ENCODE measurements at regions not wholly inside any gene's neighbourhood (a gene's known extent, or its start where the extent isn't known, plus 50 kb on each side); places are given as distances from the start of the nearest gene placed in this dataset.
"Not testable (repeated sequence)": the region's sequence is repeated elsewhere in the genome, so short reads cannot be mapped to it uniquely, and the experiment has no call there.

DNA sequence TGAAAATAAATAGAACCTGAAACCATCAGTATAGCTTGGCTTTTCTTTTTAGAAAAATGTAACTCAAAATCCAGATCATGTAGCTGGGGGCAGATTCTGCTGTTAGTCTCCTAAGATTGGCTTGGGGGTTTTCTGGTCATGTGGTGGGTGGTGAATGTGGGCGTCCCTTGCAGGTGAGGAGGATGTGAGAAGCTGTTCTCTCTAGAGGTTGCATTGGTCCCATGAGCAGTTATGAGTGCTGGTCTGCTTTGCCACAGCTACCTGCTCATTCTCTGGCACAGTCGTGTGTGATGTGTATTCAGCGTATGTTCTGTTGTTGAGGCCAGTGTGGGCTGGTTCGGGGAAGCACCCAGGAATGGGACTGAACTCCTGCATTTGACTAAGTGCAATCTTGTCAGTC lies 466.8 kb downstream of the DIRAS2 start:
- no peak for DNase-seq

DNA sequence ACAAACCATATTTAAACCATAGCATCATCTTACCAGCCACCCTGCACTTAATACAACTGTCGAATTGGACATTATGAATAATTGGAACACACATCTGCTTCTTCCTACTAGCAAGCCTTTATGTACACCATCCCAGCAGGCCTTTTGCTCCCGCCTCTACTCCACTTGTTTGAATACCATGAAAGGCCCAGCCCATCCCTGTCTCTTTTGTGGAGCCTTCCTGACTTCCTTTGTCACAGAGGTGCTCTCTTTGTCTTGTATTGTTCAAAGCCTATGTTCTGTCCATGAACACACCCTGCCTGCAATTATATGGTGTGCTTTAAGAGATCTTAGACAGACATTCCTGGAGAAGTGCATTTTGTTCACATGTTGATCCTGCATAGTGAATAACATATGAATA lies 465.7 kb downstream of the DIRAS2 start:
- DNase-seq: no peak

DNA sequence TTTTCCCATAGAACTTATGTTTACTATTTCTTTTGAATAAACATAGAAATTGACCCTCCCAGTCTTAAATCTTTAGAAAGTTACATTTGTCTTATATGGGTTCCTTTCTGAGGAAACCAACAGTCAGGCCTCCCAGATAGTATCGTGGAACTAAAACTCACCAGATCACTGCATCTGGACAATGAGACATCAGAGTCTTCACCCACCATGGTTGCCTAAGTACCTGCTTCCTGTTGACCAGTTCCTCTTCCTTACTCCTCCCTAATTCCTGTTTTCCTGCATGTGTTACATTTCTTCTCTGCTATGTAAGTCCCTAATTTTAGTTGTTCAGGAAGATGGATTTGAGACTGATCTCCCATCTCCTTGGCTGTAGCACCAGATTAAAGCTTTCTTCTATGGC lies 462.2 kb downstream of the DIRAS2 start:
- peak; percentile 48 to 62 (median 53) for DNase-seq

DNA sequence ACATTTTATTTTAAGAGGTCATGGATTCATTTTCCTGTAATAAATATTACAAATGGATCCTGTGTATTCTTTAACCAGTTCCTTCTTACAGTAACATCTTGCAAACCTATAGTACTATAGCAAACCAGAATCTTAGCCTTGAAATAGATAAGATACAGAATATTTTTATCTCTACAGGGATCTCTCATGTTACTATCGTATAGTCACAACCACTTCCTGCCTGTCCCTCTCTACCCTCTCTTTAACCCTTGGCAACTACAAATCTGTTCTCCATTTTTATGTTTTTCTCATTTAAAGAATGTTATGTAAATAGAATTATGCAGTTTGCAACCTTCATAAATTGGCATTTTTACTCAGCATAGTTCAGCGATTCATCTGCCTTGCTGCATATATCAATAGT lies 454.0 kb downstream of the DIRAS2 start:
- DNase-seq: no peak

DNA sequence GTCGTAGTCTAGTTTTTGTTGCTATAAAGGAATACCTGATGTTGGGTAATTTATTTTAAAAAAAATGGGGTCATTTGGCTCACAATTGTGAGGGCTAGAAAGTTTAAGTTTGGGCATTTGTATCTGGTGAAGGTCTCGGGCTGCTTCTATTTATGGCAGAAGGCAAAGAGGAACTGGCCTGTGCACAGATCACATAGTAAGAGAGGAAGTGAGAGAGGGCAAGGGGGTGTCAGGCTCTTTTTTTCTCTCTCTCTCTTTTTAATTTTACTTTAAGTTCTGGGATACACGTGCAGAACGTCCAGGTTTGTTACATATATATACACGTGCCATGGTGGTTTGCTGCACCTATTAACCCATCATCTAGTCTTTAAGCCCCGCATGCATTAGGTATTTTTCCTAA lies 453.3 kb downstream of the DIRAS2 start:
- peak; percentile 61 to 66 (median 64) for DNase-seq

DNA sequence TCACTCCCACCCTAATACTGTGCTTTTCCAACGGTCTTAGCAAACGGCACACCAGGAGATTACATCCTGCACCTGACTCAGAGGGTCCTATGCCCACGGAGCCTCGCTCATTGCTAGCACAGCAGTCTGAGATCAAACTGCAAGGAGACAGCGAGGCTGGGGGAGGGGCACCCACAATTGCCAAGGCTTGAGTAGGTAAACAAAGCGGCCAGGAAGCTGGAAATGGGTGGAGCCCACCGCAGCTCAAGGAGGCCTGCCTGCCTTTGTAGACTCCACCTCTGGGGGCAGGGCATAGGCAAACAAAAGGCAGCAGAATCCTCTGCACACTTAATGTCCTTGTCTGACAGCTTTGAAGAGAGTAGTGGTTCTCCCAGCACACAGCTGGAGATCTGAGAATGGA lies 450.2 kb downstream of the DIRAS2 start:
- DNase-seq: not testable (repeated sequence)

DNA sequence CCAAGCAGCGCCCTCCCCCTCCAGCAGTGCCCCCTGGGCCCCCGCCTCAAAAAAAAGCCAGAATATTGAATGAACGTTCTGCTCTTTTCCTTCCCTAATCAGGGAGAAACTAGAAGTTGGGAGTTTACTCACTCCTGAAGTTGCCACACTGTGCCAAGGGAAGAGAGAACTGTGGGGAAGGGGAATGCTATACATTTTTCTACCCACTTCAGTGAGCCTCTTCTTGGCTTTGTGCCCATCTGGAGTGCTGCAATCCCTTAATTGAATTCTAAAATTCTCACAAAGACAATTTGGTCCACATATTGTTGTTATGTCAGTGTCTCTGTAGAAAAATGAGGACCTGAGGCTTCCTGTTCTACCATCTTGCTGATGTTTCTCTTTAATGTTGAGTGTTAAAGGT lies 443.7 kb downstream of the DIRAS2 start:
- peak; percentile 30 to 38 (median 31) for DNase-seq

DNA sequence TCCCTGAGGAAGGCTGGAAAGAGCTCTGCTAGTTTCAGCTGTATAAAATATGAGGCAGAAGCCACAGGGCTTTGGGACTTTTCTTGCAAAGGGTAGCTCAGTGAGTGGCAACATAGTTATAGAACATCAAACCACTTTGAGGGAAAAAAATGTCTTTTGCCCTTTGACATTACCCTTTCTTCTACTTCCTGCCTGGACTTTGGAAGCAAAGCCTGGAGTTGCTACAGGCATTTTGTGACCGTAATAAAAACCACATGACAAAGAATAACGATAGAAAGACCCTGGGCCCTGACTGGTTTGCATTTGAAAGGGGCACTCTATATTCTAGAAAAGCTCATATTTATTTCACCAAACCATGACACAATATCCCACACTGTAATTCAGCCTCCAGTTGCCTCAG lies 440.9 kb downstream of the DIRAS2 start:
- no peak for DNase-seq

DNA sequence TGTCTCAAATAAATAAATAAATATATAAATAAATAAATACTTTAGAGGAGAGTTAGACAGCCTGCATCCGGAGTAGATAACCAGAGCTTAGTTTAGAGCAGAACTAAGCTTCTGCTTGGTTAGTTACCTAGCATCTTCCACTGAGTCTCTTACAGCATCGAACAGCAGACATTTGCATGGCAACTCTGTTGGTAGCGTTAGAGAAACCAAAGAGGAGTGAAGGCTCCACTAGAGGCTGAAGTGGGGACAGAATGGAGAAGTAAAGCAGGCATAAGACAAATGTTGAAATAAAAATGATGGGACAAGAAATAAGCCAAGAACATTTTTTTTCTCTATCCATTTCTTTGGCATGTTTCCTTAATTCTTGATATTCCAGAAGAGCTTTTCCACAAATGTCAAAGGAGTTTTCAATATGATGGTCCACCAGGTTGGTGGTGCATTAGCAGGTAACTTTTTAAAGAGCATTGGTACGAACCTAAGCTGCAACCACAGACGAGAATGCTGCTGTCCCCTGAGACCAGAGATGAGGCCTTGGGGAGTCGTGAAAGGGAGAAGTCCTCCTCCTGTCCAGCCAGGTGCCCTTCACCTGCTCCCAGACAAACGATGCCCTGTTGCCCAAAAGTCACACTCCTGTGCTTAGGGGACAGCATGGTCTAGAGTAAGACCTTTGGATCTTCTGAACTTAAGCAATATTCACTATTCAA lies 438.3 kb downstream of the DIRAS2 start:
- DNase-seq: peak in 1 of 3 donors; percentile 1

DNA sequence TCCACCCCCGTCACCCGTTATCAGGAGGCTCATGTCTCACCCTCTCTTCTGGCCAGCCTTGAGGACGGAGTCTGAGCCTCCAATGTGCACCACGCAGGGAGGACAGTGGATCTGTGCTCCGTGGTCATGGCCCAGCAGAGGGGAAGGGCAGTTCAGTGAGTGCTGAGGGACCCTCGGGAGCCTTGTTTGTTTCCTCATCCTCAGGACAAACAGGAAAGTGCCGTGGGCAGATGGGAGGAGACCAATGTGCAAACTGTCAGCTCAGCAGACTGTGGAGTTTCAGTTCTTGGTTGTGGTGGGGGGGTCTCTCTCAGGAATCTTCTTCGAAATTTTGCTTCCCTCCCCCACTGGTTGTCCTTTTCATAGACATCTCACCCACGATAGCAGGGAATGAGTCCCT lies 429.6 kb downstream of the DIRAS2 start:
- DNase-seq: peak in 2 of 3 donors; percentile 22 to 27

DNA sequence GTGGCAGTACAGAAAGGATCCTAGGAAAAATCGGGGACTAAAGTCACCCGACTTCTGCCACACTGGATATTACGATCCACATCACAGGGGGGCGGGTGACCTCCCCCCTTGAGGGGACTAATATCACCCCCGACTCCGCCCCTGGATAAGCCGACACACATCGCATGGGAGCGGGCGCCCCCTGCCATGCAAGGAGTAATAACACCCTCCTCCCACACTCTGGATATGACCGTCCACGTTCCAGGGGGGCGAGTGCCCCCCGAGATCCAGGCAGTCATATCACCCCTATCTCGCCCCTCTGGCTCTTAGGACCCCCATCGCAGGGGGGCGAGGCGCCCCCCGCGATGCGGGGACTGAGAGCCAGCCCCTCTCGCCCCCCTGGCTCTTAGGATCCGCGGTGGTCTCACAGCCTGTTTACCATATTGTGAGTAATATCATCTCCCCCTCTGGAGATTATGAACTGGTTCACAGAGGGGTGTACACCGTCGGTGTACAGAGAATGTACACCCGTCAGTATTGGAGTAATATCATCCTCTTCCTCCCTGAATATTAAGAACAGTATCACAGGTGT lies 423.0 kb downstream of the DIRAS2 start:
- DNase-seq: peak; percentile 40 to 71 (median 59)

DNA sequence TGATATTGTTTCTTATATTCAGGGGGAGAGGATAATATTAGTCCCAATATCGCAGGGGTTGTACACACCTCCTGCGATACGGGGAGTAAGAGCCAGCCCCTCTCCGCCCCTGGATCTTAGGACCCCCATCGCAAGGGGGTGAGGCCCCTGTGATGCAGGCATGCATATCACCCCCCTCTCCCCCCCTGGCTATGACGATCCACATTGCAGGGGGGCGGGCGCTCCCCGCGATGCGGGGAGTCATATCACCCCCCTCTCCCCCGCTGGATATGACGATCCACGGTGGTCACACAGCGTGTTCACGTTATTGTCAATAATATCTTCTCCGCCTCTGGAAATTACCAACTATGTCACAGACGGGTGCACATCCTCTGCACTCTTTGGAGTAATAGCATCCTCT lies 420.7 kb downstream of the DIRAS2 start:
- not testable (repeated sequence) for DNase-seq

DNA sequence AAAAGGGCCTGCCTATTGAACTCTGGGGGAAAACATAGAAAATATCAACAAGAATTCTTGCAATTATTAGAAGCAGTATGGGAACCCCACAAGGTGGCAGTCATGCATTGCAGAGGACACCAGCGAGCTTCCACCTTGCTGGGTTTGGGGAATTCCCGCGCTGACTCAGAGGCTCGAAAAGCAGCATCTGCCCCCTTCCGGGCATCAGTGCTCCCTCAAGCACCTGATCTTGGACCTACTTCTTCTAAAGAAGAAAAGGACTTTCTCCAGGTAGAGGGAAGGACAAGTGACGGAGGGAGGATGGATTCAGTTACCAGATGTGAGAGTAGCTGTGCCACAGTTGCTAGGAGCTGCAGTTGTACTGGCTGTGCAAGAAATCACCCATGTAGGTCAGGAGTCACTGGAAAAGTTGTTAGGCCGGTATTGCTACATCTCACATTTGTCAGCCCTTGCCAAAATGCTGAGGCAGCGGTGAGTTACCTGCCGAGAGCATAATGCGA lies 415.7 kb downstream of the DIRAS2 start:
- DNase-seq: peak; percentile 58 to 65 (median 58)

DNA sequence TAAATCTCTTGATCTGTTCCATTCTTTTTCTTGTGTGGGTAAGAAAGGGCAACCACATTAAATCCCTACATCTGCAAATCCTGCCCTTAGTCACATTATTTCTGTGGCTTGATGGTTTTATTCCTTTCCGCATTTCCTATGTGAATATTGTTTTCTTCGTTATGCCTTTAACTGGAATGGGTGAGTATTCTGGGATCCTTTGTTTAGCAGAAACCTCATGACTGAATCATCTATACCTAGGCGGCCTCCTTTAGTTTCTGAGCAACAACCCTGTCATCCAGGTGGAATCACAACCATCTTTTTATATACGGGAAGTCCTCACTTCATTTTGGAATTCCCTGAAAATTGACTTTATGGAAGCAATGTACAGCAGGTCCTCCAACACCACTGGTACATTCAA lies 409.5 kb downstream of the DIRAS2 start:
- DNase-seq: not testable (repeated sequence)

DNA sequence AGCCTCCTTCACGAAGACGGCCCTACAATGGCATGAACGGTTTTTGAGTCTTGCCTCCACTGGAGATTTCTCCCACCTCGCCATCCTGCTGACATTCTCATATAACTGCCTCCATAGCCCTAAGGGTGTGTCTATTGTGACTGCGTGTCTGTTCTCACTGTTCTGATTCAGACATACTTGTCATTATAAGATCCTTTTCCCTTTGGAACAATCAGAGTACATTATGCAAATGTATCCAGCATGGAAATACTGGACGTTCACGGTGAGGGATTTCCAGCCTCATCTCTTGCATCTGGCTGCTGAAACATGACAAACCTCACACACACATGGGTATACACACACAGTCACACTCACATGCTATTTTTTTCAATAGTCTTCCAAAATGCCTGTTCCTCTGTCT lies 402.1 kb downstream of the DIRAS2 start:
- no peak for DNase-seq

DNA sequence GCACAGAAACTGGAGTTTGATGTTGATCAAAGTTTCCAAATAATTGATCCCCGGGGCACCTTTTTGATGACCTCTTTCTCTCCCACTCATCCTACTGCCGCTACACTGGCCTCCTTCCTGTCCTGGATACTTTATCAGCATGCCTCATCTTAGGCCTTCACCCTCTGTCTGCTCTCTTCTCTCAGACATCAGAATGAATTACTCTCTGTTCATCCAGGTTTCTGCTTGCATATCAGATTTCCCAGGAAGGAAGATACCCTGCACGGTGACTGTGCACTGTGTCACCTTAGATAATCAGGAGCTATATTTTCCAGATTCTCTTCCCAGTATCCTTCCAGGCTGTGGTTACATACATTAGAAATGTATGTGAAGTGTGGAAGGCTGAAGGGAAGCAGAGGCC lies 397.0 kb downstream of the DIRAS2 start:
- DNase-seq: no peak

DNA sequence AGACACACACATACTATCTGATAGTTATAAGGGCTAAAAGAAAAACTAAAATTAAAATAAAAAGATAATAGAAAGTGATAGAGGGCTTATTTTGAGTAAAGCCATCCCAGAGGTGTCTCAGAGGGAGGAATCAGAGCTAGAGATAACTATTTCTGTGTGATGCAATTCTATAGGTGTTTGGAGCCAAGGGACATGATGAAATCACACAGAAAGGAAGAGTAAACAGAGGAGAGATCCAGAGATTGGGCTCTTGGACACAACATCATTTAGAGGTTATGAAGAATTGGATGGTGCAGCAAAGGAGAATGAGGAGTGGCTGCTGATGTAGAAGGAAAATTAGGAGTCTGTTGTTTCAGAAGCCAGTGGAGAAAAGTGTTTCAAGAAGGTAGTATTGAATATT lies 393.5 kb downstream of the DIRAS2 start:
- DNase-seq: no peak

DNA sequence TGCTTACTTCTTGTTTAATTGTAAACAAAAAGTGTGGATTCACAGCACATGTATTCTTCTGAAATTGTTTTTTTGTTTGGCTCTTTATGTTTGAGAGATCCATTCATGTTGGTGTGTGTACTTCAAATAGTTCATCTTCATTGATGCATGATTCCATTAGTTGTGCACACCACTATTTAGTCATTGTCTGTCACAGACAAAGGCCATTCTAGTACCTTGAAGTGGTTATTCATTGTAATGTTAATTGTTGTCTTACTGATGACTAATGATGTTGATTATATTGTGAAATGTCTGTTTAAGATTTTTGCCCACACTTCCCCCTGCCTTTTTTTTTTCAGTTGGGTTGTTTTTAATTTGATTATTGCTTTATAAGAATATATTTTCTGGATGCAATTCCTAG lies 391.3 kb downstream of the DIRAS2 start:
- DNase-seq: peak in 2 of 3 donors; percentile 14 to 51

DNA sequence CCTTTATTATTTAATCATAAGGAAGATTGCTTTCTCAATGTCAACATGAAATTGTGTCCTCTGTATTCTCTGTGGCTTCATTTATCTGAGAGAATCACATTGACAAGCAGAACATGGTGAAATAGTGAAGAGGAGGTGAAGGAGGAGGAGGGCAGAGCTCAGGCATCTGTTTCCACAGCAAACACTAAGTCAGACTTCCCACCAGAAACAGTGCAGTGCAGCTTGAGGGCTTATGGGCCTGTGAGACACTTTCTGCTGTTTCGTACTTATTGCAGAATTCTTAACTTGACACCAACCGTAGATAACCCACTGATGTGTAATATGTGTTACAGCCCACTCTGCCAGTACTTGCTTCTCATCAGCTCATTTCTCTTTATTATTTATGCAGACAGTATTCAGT lies 386.3 kb downstream of the DIRAS2 start:
- DNase-seq: no peak

DNA sequence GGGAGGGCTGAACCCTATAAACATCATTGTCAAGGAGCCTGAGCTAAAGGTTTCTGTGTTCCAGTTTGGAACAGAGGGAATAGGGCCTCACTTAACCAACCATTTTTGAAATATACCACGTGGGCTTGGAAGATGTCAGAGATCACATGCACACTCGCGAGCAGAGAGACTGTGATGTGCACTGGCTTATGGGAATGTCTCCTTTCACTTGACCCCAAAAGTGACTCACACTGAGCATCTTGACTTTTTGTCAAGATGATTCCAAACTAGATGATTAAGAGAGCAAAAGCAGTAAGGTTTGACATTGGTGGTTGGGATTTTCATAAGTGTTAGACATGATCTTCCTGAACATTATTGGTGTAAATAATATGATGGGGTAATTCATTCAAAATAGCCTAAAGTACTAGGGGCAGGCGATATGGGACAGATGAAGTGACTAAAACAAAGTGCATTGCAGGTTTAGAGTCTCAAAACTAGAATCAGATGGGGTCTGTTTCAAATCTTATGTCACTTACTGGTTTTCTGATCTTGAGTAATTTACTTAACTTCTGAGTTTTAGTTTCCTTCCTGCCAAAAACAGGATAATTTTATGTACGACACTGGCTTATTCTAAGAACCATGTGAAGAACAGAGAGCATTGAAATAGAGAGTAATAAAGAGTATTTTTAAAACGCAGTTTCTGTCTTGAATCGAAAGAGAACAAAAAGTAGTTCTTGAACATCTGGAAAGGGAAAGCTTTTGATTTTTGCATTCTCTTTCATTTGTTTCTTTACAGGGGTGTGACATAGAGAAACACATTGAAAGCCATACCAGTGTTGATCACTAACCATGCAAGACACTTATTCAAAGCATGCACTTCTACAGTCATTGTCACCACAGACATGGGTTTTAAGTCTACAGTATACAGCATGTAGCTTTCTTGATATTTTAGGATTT lies 383.0 kb downstream of the DIRAS2 start:
- no peak for DNase-seq

DNA sequence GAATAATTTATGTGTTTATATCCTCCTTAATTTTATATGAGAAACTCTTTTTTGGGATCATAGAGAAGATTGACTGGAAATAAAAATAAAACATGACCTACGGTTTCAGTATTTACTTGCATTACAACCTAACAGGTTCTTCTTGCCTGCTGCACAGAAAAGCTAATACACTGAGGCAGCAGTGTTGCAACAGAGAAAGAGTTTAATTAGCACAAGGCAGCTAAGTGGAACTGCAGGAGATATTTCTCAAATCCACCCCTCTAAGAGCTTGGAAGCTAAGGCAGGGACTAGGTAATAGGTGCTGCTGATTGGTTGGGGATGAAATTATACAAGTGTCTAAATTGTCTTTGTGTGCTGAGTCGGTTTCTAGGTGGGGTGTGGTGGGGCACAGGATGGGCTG lies 380.9 kb downstream of the DIRAS2 start:
- no peak for DNase-seq

DNA sequence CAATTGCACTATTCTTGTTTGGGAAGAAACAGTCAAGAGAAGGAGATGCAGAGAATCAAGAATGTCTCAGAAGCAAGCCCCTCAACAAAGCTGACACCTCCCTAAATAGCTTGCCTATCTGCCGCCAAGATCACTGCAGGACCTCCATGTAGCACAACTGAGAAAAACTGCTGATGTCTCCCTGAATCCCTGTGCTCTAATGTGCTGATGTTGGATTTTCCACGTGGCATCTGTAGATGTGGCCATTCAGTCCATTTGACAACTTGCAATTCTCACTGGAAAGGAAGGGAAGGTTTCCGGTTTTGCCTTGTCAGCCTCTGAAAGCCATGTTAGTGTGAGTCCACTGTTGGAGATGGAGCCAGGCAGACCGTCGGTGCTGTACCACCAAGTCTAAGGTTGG lies 374.0 kb downstream of the DIRAS2 start:
- no peak for DNase-seq

DNA sequence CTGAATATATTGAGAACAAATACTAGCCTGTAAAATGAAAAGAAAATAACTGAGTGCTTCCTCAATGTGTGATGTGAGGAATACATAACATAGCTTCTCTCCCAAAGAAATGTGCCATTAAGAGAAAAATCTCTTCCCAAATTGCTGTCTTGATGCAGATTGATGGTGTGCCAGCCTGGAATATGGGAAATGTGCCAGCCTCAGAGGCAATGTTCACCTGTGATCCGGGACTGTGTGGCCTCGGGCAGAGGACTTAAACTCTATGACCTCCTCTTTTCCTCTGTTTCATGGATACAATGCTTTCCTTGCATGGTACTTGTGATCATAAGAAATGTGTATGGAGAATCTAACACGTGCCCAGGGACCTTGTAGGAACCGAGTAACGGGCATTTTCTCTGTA lies 370.9 kb downstream of the DIRAS2 start:
- DNase-seq: no peak

DNA sequence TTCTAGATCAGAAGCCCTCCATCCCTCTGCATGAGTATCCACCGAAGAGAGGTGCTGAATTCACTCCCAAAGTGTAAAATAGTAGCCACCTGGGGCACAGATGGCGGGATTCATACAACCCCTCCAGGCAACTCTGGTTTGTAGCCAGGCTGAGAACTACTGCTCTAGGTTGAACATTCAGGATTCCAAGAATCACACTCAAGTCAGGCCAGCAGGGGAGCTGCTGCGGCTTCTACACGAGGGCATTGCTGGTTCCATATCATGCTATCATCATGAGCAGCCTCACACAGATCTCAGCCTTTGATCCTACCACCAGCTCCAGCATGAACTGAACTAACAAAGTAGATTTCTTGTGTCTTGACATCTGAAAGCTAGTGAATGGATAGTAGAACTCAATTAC lies 367.9 kb downstream of the DIRAS2 start:
- DNase-seq: no peak
